HepG2 (cell line): ENCODE measurements at regions not wholly inside any gene's neighbourhood (a gene's known extent, or its start where the extent isn't known, plus 50 kb on each side); places are given as distances from the start of the nearest gene placed in this dataset.

ENCODE experiments used
- ATAC-seq: fragments of 200-7000 bp; cut with Tn5 transposase; 3 replicates; pipeline ENCODE4 v1.9.1; 2020; ENCODE audit warnings: mild to moderate bottlenecking, moderate library complexity
- BruUV-seq: library from RNA; stranded (reverse); fragments of 400-500 nt; replicated peaks from 2 replicates; lab custom pipeline; 2021; lab: Mats Ljungman, UMichigan
- CTCF ChIA-PET: fragments of 300-600 bp; formaldehyde crosslinking; extraction: SDS; loops from one replicate; lab custom pipeline; 2021; ENCODE audit warnings: low total read pairs, inconsistent platforms, low intra/inter-chr PET ratio; lab: Yijun Ruan, JAX
- POLR2A ChIA-PET: fragments of 350-600 bp; sonication (Branson Sonifier 250); formaldehyde crosslinking; loops from one replicate; lab custom pipeline; 2020; ENCODE audit warnings: antibody characterized with exemption, inconsistent platforms; lab: Yijun Ruan, JAX
- DNase-seq: peaks from one replicate; pipeline ENCODE4 v3.0.0-alpha.2; 2015; ENCODE audit warnings: low spot score
- FAIRE-seq: peaks from 3 replicates; lab custom pipeline; 2011; peaks lifted over from hg19 to GRCh38; lab: Jason Lieb, UNC
- H2AFZ ChIP-seq: one replicate; pipeline ENCODE4 v1.6.1; 2011; ENCODE audit warnings: low read length, inconsistent platforms
- H3K27ac ChIP-seq: fragments of 300-600 bp; 3 replicates; pipeline ENCODE4 v1.8.0; 2011; ENCODE audit warnings: mixed run types, mild to moderate bottlenecking, mixed read lengths, low read length, inconsistent platforms; ENCODE audit not compliant: insufficient read depth; ENCODE audit errors: extremely low read length
- H3K27me3 ChIP-seq, 2 experiments: fragments of 200-600 bp in 1 of 2; 2 replicates in 1 of 2; 3 replicates in 1 of 2; pipeline versions ENCODE4 v1.6.0 to v1.8.0; 2011; ENCODE audit warnings: low read length in 2 of 2, mild to moderate bottlenecking in 2 of 2, moderate library complexity in 2 of 2, inconsistent platforms in 1 of 2; ENCODE audit not compliant: insufficient read depth in 2 of 2, control insufficient read depth in 1 of 2
- H3K36me3 ChIP-seq, 2 experiments: fragments of 200-600 bp in 1 of 2; replicated peaks in 1 of 2; 2 replicates in 1 of 2; 3 replicates in 1 of 2; pipeline versions ENCODE4 v1.5.1 to v1.8.0; 2011; ENCODE audit warnings: low read length in 2 of 2, inconsistent platforms in 1 of 2; ENCODE audit not compliant: insufficient read depth in 2 of 2, control insufficient read depth in 1 of 2
- H3K4me1 ChIP-seq: 2 replicates; pipeline ENCODE4 v1.5.1; 2012; ENCODE audit warnings: low read length, inconsistent platforms; ENCODE audit not compliant: insufficient read depth
- H3K4me2 ChIP-seq: 2 replicates; pipeline ENCODE4 v1.6.0; 2011; ENCODE audit warnings: low read depth, low read length, inconsistent platforms
- H3K4me3 ChIP-seq, 3 experiments: fragments of 200-600 bp in 1 of 3; sonication (generic), shearing (Covaris generic) in 1 of 3; replicated peaks in 1 of 3; 2 replicates each; pipeline ENCODE4 v1.5.1; 2011 to 2016; ENCODE audit warnings: low read length in 3 of 3, inconsistent platforms in 2 of 3, low read depth in 2 of 3, mild to moderate bottlenecking in 2 of 3, control low read depth in 1 of 3, mixed read lengths in 1 of 3; ENCODE audit not compliant: insufficient read depth in 1 of 3
- H3K79me2 ChIP-seq: one replicate; pipeline ENCODE4 v1.6.1; 2011; ENCODE audit warnings: low read length, inconsistent platforms; ENCODE audit not compliant: insufficient read depth
- H3K9ac ChIP-seq: 2 replicates; pipeline ENCODE4 v1.6.0; 2011; ENCODE audit warnings: mild to moderate bottlenecking, low read depth, low read length, inconsistent platforms; ENCODE audit not compliant: insufficient read depth
- H3K9me3 ChIP-seq: 2 replicates; pipeline ENCODE4 v1.5.1; 2012; ENCODE audit warnings: mild to moderate bottlenecking, low read length
- H4K20me1 ChIP-seq: 2 replicates; pipeline ENCODE4 v1.6.0; 2011; ENCODE audit warnings: inconsistent platforms, mild to moderate bottlenecking, low read length, moderate library complexity; ENCODE audit not compliant: insufficient read depth
- BRCA1 ChIP-seq: sonication (generic); formaldehyde crosslinking; IDR thresholded peaks from 2 replicates; pipeline ENCODE4 v1.4.0; 2020; ENCODE audit warnings: missing genetic modification reagents
- GATA4 ChIP-seq: sonication (generic); IDR thresholded peaks from 2 replicates; pipeline ENCODE4 v1.6.1; 2016; ENCODE audit warnings: antibody characterized with exemption, low read depth, borderline replicate concordance
- NRL ChIP-seq: sonication (generic); formaldehyde crosslinking; IDR thresholded peaks from 2 replicates; pipeline ENCODE4 v1.5.0; 2020; ENCODE audit warnings: missing genetic modification reagents, mild to moderate bottlenecking, moderate library complexity, borderline replicate concordance
- SKI ChIP-seq: fragments of 450-650 bp; IDR thresholded peaks from one replicate; pipeline ENCODE4 v1.6.1; 2018; ENCODE audit warnings: mild to moderate bottlenecking; ENCODE audit not compliant: partially characterized antibody
- ZNF136 ChIP-seq: sonication (generic); formaldehyde crosslinking; IDR thresholded peaks from 2 replicates; pipeline ENCODE4 v1.8.1; 2022; ENCODE audit warnings: low read depth, mild to moderate bottlenecking, moderate library complexity, missing genetic modification reagents
- ZNF7 ChIP-seq: IDR thresholded peaks from 2 replicates; pipeline ENCODE4 v1.6.1; 2016; ENCODE audit warnings: missing biosample characterization, missing genetic modification reagents
- ZNF772 ChIP-seq: sonication (generic); formaldehyde crosslinking; IDR thresholded peaks from 2 replicates; pipeline ENCODE4 v1.5.0; 2020; ENCODE audit warnings: mild to moderate bottlenecking, missing genetic modification reagents
- ZSCAN21 ChIP-seq: sonication (generic); formaldehyde crosslinking; IDR thresholded peaks from 2 replicates; pipeline ENCODE4 v1.8.0; 2022; ENCODE audit warnings: mild to moderate bottlenecking, missing genetic modification reagents, moderate library complexity, borderline replicate concordance
- WGBS: methylation state at CpG from one replicate; pipeline ENCODE4 v1.1.6; 2017; ENCODE audit warnings: low lambda C conversion rate; 5-methylcytosine and 5-hydroxymethylcytosine counted together
- in situ Hi-C: cut with HindIII; loops from 2 replicates; pipeline ENCODE4 v1.10.0; 2017; ENCODE audit warnings: low pct_unique_long_range_greater_than_20kb; ENCODE audit not compliant: extremely low pct_ligation_motif_present
- intact Hi-C: fragments of 100-400 bp; cut with micrococcal nuclease; formaldehyde crosslinking; loops from one replicate; pipeline ENCODE4 v1.10.0; 2022; ENCODE audit not compliant: unreplicated experiment
- TF ChIP-seq, protein P1 (sequence below): sonication (generic); formaldehyde crosslinking; IDR thresholded peaks from 2 replicates; pipeline ENCODE4 v1.5.1; 2020; ENCODE audit warnings: missing genetic modification reagents, mild to moderate bottlenecking, borderline replicate concordance
- TF ChIP-seq, protein P2 (sequence below): sonication (generic); formaldehyde crosslinking; IDR thresholded peaks from 2 replicates; pipeline ENCODE4 v1.4.0; 2020; ENCODE audit warnings: missing genetic modification reagents
- TF ChIP-seq, protein P3 (sequence below): sonication (generic); formaldehyde crosslinking; IDR thresholded peaks from 2 replicates; pipeline ENCODE4 v1.9.0; 2022; ENCODE audit warnings: missing genetic modification reagents, mild to moderate bottlenecking, borderline replicate concordance

DNA sequence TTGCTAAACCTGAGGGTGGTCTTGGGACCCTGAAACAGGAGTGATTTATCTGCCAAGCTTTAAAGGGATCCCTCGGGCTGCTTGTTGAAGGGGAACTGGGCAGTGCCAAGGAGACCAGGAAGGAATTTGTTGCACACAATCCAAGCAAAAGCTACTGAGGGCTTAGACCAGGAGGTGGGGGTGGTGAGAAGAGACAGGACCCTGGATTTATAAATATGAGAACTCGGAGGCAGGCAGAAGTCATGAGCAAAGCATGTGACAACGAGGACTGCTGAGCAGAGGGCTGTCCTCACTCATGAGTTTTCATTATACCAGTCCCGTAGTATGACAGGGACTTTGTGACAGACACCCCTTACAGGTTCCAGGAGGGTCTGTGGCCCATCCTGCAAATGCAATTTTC, 237.3 kb downstream of the DRD1 start (continued):
- TF ChIP-seq, protein P1, sequence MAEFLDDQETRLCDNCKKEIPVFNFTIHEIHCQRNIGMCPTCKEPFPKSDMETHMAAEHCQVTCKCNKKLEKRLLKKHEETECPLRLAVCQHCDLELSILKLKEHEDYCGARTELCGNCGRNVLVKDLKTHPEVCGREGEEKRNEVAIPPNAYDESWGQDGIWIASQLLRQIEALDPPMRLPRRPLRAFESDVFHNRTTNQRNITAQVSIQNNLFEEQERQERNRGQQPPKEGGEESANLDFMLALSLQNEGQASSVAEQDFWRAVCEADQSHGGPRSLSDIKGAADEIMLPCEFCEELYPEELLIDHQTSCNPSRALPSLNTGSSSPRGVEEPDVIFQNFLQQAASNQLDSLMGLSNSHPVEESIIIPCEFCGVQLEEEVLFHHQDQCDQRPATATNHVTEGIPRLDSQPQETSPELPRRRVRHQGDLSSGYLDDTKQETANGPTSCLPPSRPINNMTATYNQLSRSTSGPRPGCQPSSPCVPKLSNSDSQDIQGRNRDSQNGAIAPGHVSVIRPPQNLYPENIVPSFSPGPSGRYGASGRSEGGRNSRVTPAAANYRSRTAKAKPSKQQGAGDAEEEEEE = no peak
- no peak for TF ChIP-seq BRCA1 (CRISPR knock-in tag)

DNA sequence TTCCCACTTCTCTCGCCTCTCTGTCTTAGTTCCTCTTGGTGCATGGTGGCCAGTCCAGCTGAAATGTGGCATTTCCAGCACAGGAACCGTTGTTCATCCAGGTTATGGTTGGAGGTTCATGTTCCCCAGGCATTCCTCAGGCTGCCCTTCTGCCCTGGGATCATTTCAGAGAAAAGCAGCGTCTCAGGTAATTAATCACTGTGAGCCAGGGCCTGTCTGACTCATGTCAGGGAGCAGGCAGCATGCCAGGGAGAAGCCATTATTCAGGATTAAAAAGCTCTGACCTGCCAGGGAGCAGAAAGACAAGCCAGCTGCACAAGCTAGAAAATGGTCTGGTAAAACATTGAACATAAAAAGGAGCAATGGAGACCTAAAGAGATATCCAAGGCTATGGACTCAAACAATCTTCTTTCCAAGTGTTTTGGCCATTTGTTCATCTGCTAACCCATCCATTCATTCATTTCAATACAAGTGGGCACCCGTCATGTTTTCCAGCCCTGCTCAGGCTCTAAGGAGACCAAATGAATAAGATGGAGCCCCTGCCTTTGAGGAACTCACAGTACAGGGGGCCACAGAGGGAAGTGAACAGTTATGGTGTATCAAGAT, 241.4 kb downstream of the DRD1 start:
- H3K79me2 ChIP-seq = no peaks in the 10 kb centered on the region

More for the DNA sequence above, 241.4 kb downstream of the DRD1 start:
- ATAC-seq = no peak
- Histone ChIP-seq H3K27ac (no peak overlapping the region), H3K27me3 (peaks cover 0 to 22% of the 10 kb centered on the region in 2 experiments; a peak in 3 of 5 replicates), H3K4me3 (no peak overlapping the region), H3K9ac (no peak overlapping the region), H3K4me1 (no peaks in the 10 kb centered on the region), H3K36me3 (no peaks in the 10 kb centered on the region), H3K4me2 (no peak overlapping the region), H2AFZ (no peak overlapping the region), H3K9me3 (no peaks in the 10 kb centered on the region), H4K20me1 (no peaks in the 10 kb centered on the region)
- TF ChIP-seq ZSCAN21 (CRISPR knock-in tag) = no peak
- TF ChIP-seq NRL (CRISPR knock-in tag) = no peak
- TF ChIP-seq ZNF772 (CRISPR knock-in tag) = no peak
- TF ChIP-seq GATA4 = no peak
- no peak for TF ChIP-seq SKI
- TF ChIP-seq, protein P2, sequence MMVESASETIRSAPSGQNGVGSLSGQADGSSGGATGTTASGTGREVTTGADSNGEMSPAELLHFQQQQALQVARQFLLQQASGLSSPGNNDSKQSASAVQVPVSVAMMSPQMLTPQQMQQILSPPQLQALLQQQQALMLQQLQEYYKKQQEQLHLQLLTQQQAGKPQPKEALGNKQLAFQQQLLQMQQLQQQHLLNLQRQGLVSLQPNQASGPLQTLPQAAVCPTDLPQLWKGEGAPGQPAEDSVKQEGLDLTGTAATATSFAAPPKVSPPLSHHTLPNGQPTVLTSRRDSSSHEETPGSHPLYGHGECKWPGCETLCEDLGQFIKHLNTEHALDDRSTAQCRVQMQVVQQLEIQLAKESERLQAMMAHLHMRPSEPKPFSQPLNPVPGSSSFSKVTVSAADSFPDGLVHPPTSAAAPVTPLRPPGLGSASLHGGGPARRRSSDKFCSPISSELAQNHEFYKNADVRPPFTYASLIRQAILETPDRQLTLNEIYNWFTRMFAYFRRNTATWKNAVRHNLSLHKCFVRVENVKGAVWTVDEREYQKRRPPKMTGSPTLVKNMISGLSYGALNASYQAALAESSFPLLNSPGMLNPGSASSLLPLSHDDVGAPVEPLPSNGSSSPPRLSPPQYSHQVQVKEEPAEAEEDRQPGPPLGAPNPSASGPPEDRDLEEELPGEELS (CRISPR knock-in tag) = no peak
- no peak for TF ChIP-seq ZNF7 (CRISPR knock-in tag)
- TF ChIP-seq, protein P3, sequence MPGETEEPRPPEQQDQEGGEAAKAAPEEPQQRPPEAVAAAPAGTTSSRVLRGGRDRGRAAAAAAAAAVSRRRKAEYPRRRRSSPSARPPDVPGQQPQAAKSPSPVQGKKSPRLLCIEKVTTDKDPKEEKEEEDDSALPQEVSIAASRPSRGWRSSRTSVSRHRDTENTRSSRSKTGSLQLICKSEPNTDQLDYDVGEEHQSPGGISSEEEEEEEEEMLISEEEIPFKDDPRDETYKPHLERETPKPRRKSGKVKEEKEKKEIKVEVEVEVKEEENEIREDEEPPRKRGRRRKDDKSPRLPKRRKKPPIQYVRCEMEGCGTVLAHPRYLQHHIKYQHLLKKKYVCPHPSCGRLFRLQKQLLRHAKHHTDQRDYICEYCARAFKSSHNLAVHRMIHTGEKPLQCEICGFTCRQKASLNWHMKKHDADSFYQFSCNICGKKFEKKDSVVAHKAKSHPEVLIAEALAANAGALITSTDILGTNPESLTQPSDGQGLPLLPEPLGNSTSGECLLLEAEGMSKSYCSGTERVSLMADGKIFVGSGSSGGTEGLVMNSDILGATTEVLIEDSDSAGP (CRISPR knock-in tag) = no peak
- no peak for TF ChIP-seq ZNF136 (CRISPR knock-in tag)
- intact Hi-C loops = no loop called here
- in situ Hi-C loops = no loop called here
- 2% methylated on average over 4 of the region's 4 CpGs for WGBS
- no TSS peak for BruUV-seq
- DNase-seq = no peak
- CTCF ChIA-PET = no interaction called here
- POLR2A ChIA-PET = no interaction called here
- FAIRE-seq = no peak
